Heart right ventricle (tissue), 16 donors: ENCODE measurements at regions not wholly inside any gene's neighbourhood (a gene's known extent, or its start where the extent isn't known, plus 50 kb on each side); places are given as distances from the start of the nearest gene placed in this dataset.

Source experiments
- ATAC-seq, 8 donors: fragments of 200-7000 bp; cut with Tn5 transposase; one replicate each; pipeline ENCODE4 v1.9.1; 2020; ENCODE audit warnings: mild to moderate bottlenecking in 8 of 8, moderate library complexity in 8 of 8, moderate number of reproducible peaks in 1 of 8
- DNase-seq, 2 donors: peaks; one replicate each; pipeline ENCODE4 v3.0.0-alpha.2; 2020
- H3K27ac ChIP-seq, 10 donors: fragments of 200-600 bp; sonication (generic) in 2 of 10; one replicate each; pipeline versions ENCODE4 v1.5.0 to v1.8.0; 2020 to 2022; ENCODE audit warnings: mild to moderate bottlenecking in 3 of 10
- H3K27me3 ChIP-seq, 7 donors: fragments of 200-600 bp; one replicate each; pipeline ENCODE4 v1.8.0; 2021 to 2022; ENCODE audit warnings: mild to moderate bottlenecking in 2 of 7
- H3K36me3 ChIP-seq, 9 donors: fragments of 200-600 bp; sonication (generic) in 1 of 9; one replicate each; pipeline versions ENCODE4 v1.5.0 to v1.8.0; 2020 to 2022; ENCODE audit warnings: mild to moderate bottlenecking in 2 of 9
- H3K4me1 ChIP-seq, 9 donors: fragments of 200-600 bp; sonication (generic) in 1 of 9; one replicate each; pipeline versions ENCODE4 v1.5.0 to v1.8.0; 2020 to 2022; ENCODE audit warnings: mild to moderate bottlenecking in 4 of 9
- H3K4me3 ChIP-seq, 10 donors: fragments of 200-600 bp; sonication (generic) in 2 of 10; one replicate each; pipeline versions ENCODE4 v1.5.0 to v1.8.0; 2020 to 2022; ENCODE audit warnings: mild to moderate bottlenecking in 7 of 10, moderate library complexity in 2 of 10
- H3K9me3 ChIP-seq, 11 donors: fragments of 200-600 bp in 10 of 11; sonication (generic) in 2 of 11; one replicate each; pipeline versions ENCODE4 v1.5.0 to v1.8.0; 2013 to 2022; ENCODE audit warnings: mild to moderate bottlenecking in 2 of 11, control low read depth in 1 of 11, moderate library complexity in 1 of 11
- WGBS, 2 donors: extraction: QIAGEN DNeasy Blood & Tissue Kit; methylation state at CpG; one replicate each; pipeline ENCODE4 v1.1.7; 2013; ENCODE audit warnings: inconsistent platforms in 1 of 2; 5-methylcytosine and 5-hydroxymethylcytosine counted together
- intact Hi-C, 10 donors: fragments of 100-400 bp; cut with DNase I; formaldehyde crosslinking; loops; one replicate each; pipeline versions ENCODE4 v1.11.1 to v1.14.2; 2022
- TF ChIP-seq, protein P1 (sequence below), 9 donors: fragments of 200-600 bp; sonication (generic) in 2 of 9; IDR thresholded peaks; one replicate each; pipeline versions ENCODE4 v1.5.0 to v1.8.0; 2021 to 2022; ENCODE audit warnings: antibody characterized with exemption in 9 of 9, mild to moderate bottlenecking in 5 of 9, moderate library complexity in 1 of 9
- donor health status: Arrhythmogenic right ventricular cardiomyopathy.
- donor health status: ischemic (EF 13 %, LVEDD 7.1; RV severe dilation, severe dysfunction).
- donor health status: healthy with polysubstance abuse.
- donor health status: DM: no; HTN: yes; CAD: no.
- donor health status: DM: no; HTN: no; CAD: no.
- donor health status: ischemic (EF 25% LVEDD 6.9; RV normal size, moderate dysfunction).
- donor health status: ischemic (EF 25% LVEDD 5.7; RV mildly dilated, moderate dysfunction).
- donor health status: healthy.
- donor health status: DM: yes; HTN: yes; CAD: no.
- donor health status: Ischemic cardiomyopathy.
- donor health status: ischemic (EF 35%, LVEDD 5.7; RV mildly dilated, moderate dysfunction).
- donor health status: nonischemic (EF 11% LVEDD 7.7; RV severe dilation, severe dysfunction).
- donor health status: DM: yes; HTN: yes; CAD: no.
- donor health status: PGD.
- donor health status: ischemic (EF 29% LVEDD 5.4; RV normal size, mild dysfunction).
- donor health status: nonischemic (EF 23%, LVEDD 6.1; RV moderate dilation, normal function).

DNA sequence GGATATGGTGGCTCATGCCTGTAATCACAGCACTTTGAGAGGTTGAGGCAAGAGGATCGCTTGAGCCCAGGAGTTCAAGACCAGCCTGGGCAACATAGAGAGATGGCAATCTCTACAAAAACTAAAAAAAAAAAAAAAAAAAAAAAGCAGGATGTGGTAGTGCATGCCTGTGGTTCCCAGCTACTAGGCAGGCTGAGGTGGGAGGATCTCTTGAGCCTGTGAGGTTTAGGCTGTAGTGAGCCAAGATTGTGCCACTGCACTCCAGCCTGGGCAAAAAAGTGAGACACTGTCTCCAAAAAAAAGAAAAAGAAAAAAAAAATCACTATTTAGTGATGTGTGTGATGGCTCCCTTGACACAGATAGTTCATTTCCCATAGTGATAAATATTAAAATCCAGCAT, 365.0 kb upstream of the NBEA start:
- no peaks in the 10 kb centered on the region for H3K4me1 ChIP-seq
- DNase-seq (no peak), ATAC-seq (no peak)
- no peaks in the 10 kb centered on the region for H3K36me3 ChIP-seq
- no peaks in the 10 kb centered on the region for H3K27me3 ChIP-seq
- no peak overlapping the region for H3K4me3 ChIP-seq
- TF ChIP-seq, protein P1, sequence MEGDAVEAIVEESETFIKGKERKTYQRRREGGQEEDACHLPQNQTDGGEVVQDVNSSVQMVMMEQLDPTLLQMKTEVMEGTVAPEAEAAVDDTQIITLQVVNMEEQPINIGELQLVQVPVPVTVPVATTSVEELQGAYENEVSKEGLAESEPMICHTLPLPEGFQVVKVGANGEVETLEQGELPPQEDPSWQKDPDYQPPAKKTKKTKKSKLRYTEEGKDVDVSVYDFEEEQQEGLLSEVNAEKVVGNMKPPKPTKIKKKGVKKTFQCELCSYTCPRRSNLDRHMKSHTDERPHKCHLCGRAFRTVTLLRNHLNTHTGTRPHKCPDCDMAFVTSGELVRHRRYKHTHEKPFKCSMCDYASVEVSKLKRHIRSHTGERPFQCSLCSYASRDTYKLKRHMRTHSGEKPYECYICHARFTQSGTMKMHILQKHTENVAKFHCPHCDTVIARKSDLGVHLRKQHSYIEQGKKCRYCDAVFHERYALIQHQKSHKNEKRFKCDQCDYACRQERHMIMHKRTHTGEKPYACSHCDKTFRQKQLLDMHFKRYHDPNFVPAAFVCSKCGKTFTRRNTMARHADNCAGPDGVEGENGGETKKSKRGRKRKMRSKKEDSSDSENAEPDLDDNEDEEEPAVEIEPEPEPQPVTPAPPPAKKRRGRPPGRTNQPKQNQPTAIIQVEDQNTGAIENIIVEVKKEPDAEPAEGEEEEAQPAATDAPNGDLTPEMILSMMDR (IDR thresholded peaks at IDR 0.05), result no peak
- intact Hi-C loops, result no loop called here
- WGBS, 2 donors, result 96 to 100% methylated on average over 1 of the region's 1 CpG
- H3K27ac ChIP-seq, result no peak overlapping the region
- peaks cover 0 to 3% (median 0%) of the 10 kb centered on the region in 11 donors for H3K9me3 ChIP-seq

DNA sequence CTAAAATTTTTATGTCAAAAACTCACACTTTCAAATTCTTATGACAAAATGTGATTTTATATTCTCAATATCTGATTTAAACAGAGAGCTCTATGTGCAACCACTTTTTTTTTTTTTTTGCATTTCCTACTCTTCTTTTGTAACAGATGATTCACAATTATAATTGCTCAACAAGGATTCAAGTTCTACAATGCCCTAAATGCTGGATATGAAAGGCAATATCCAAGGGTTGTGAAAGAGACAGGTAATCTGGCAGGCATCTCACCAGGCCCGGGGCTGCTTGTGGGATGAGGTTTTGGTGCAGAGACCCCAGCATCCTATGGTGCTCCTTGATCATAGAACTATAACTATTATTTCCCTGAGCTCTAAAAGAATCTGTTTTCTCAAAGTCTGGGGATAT, 363.6 kb upstream of the NBEA start:
- Histone ChIP-seq H3K27ac (no peak overlapping the region), H3K9me3 (peaks cover 0 to 3% (median 0%) of the 10 kb centered on the region in 11 donors), H3K4me1 (no peaks in the 10 kb centered on the region), H3K4me3 (no peak overlapping the region), H3K36me3 (no peaks in the 10 kb centered on the region), H3K27me3 (no peaks in the 10 kb centered on the region)
- no peak for ATAC-seq
- TF ChIP-seq, protein P1 (IDR thresholded peaks at IDR 0.05), result no peak
- WGBS, 2 donors, result 89 to 90% methylated on average over 1 of the region's 1 CpG
- intact Hi-C loops, result no loop called here
- DNase-seq, result no peak

DNA sequence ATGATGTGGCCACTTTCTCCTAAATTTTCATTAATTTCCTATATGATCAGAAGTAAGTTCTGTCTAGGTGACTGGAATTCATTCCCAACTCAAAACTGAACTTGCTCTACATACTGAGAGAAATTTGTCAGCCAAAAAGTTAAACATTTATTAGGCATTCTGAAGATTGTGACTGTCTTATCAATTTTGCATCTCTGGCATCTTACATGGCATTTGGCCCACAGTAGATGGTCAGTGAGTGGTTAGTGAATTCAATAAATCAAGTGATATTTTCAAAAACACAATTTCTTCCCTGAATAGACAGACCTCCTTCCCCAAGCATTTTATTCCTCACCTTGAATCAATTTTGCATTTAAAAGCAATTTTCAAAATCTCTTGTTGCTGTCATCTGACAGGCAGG, 363.2 kb upstream of the NBEA start:
- no peak for ATAC-seq
- TF ChIP-seq, protein P1 (IDR thresholded peaks at IDR 0.05), result no peak
- Histone ChIP-seq H3K27me3 (no peaks in the 10 kb centered on the region), H3K4me1 (no peaks in the 10 kb centered on the region), H3K27ac (no peak overlapping the region), H3K9me3 (peaks cover 0 to 3% (median 0%) of the 10 kb centered on the region in 11 donors), H3K4me3 (no peak overlapping the region), H3K36me3 (no peaks in the 10 kb centered on the region)
- DNase-seq, result no peak
- intact Hi-C loops, result no loop called here

DNA sequence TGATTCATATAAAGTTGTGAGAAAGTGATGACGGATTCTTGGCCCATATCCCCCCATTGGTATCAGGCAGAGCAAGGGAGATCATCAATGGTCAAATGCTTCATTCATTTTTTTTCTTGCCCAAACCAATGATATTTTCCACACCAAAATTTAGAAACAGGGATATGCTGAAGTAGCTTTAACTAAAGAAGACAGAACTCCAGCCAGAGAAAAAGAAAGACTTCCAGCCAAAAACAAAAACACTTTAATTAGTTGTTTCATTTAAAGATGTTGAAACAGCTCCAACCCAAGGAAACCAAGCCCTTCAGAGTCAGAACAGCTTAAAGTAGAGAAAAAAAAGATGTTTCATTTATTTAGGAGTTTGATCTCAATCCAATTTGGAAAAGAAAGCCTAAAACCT, 358.9 kb upstream of the NBEA start:
- no peaks in the 10 kb centered on the region for H3K27me3 ChIP-seq
- WGBS, 2 donors, result 81 to 89% methylated on average over 1 of the region's 1 CpG
- H3K4me3 ChIP-seq, result no peak overlapping the region
- intact Hi-C loops, result no loop called here
- no peaks in the 10 kb centered on the region for H3K4me1 ChIP-seq
- ATAC-seq (no peak), DNase-seq (no peak)
- TF ChIP-seq, protein P1 (IDR thresholded peaks at IDR 0.05), result no peak
- H3K36me3 ChIP-seq, result no peaks in the 10 kb centered on the region
- H3K9me3 ChIP-seq, result no peaks in the 10 kb centered on the region
- H3K27ac ChIP-seq, result no peak overlapping the region

DNA sequence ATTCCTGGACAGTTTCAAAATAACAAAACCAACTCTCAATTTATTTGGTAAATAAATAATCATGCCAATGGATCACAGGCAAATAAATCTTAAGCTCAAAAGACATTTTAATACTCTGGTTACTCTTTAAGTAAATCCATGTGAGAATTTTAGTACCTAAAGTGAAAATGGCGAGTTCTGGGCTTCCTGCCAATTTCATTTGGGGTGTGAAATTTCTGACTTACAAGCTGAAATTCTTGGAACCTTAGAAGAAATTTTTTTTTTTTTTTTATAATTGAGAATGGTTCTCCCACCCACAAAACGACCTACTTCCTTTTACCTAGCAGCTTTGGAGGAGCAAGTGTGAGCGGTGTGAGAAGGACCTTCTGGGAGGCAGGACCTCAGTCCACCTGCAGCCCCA, 354.5 kb upstream of the NBEA start:
- intact Hi-C loops, result no loop called here
- Histone ChIP-seq H3K36me3 (no peaks in the 10 kb centered on the region), H3K4me3 (no peak overlapping the region), H3K9me3 (no peaks in the 10 kb centered on the region), H3K27ac (no peak overlapping the region), H3K4me1 (peaks cover 0 to 18% (median 6%) of the 10 kb centered on the region in 9 donors), H3K27me3 (no peaks in the 10 kb centered on the region)
- DNase-seq (no peak), ATAC-seq (no peak)
- 59 to 71% methylated on average over 3 of the region's 3 CpGs for WGBS, 2 donors
- TF ChIP-seq, protein P1 (IDR thresholded peaks at IDR 0.05), result no peak
